HG03558 (cell line): ENCODE measurements at regions not wholly inside any gene's neighbourhood (a gene's known extent, or its start where the extent isn't known, plus 50 kb on each side); places are given as distances from the start of the nearest gene placed in this dataset.
A peak's percentile ranks its signal among the peaks of the same experiment; 100 is the strongest.

ENCODE experiments used
- ATAC-seq: cut with Tn5 transposase; IDR thresholded peaks from one replicate; pipeline ENCODE4 v1.9.1; 2021; ENCODE audit warnings: moderate number of reproducible peaks; ENCODE audit not compliant: unreplicated experiment; ENCODE audit errors: extremely low read depth

DNA sequence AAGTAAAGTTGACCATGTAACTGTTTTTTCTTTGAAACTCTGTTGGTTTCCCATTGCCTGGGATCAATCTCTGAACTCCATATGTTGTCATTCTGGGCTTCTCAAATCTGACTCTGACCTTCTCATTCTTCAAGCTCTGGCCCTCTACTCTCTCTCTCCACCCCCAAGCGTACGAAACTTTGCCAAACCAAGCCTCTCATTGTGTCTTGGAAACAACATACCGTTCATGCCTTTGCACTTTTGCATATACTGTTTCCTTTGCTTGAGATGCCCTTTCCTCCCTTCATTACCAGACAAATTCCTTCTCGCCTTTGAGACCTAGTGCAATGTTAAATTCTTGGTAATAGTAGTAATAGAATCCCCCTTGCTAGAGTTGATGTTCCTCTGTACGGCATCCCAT is 113.7 kb downstream of the OLFM4 start:
- no peak for ATAC-seq

DNA sequence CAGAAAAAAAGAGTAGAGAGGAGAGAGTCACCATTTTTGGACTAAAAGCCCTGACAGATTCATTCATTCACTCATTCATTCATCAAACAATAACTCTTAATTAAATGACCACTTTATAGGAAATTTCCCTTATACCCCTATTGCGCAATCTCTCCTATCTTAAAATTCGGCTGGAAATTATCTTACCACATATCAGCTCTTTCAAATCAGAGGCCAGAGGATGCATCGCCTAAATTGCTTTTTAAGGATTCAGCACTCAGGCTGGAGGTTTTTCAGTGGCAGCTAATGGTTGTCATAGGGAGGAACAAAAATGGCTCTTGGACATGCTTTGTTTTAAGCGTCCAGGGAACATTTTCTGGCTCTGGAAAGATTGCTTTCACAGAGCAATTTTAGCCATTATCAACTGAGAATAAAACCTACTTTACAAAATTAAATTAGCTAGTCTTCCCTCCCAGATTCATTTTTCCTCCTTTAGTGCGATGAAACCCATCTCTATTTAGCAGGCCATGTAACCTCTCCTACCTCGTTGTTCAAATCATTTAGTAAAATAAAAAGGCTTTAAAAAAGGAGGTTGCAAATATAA is 115.2 kb downstream of the OLFM4 start:
- ATAC-seq: no peak

GRCh38 chr13:53144826-53145225 is 116.2 kb downstream of the OLFM4 start:
- no peak for ATAC-seq

DNA sequence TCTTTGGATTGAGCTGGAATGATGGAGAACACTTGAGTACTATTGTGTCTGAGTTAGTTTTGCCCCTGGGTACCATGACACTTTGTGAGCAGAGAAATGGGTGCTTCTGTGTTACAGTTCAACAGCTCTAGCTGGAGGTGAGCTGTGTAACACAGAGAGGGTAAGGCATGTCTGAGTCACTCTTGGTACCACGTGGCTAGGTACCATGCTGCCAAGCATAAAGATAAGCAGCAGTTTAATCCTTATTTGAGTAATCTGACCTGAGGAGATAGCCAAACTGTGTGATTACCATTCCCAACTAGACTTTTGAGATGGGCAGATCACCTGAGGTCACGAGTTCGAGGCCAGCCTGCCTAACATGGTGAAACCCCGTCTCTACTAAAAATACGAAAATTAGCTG is 122.0 kb downstream of the OLFM4 start:
- ATAC-seq: no peak

DNA sequence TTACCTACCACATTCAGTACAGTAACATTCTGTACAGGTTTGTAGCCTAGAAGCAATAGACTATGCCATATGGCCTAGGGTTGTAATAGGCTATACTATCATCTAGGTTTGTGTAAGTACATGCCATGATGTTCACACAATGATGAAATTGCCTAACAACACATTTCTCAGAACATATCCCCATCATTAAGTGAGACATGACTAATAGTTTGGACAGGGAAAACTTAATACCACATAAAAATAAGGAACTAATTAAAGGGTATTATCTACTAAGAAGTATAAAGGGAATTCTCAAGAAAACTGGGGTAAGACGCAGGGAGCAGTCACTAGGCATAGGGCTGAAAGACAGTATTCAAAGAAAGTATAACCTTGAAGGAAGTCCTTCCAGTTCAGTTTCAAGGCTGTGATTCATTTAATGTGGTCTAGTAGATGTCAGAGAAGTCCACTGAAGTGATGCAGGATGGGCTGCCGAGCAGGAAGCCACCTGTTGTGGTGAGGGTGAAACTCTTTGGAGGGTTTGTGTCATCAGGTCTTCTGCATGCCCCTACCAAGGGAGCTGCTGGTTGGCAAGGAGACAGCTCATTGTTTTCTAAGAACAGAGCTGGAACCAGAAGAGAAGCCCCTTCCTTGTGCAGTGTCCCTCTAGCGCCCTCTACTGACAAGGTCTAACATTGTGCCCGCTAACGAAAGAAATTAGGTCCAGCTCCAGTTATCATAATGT is 122.9 kb downstream of the OLFM4 start:
- ATAC-seq: peak; percentile 100

GRCh38 chr13:53152057-53152421 is 123.4 kb downstream of the OLFM4 start:
- ATAC-seq: no peak

GRCh38 chr13:53158201-53158600 is 129.6 kb downstream of the OLFM4 start:
- ATAC-seq: no peak

DNA sequence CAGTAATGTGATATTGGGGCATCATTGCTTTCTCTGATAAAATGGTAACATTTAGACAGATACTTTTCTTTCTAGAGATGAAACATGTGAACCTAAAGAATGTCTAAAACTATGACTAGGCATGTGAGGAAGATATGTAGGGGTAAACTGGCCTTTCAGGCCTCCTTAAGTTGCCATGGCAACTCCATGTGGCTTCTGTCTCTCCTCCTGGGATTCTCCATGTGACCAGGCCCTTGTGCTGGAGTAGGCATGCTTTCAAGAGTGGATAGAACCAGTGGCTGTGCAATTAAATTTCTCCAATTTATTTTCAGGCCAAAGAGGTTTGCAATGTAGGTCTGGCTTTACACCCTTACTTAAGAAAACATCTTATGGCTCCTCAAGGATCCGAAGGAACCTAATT is 130.8 kb downstream of the OLFM4 start:
- no peak for ATAC-seq

DNA sequence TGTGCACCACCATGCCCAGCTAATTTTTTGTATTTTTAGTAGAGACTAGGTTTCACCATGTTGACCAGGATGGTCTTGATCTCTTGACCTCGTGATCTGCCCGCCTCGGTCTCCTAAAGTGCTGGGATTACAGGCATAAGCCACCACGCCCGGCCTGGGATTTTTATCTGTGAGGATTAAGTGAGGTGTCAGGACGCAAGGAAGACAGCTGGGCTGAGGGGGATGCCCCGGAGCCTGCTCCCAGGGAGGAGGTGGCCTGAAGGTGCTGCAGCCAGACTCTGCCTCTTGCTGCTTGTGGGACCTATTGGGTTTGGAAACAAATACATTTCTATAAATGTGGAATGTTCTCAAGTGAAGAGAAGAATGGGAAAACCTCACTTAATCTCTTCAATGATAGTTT is 131.6 kb downstream of the OLFM4 start:
- ATAC-seq: no peak

DNA sequence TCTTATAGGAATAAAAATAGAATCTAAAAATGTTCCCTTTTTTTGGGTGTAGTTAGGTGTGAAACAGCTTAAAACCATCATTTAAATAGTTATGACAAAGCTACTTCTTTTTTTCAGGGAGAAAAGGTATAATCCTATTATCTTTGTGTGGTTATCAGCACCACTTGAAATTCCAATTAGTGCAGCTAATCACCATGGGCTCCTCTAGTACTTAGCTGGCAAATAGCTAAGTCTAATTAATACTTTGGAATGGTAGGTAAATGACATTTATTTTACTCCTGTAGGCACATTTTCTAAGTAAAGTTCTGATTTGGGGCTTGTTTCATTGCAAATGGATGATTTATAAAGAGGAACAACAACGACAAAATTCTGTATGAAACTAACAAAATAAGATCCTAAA is 132.6 kb downstream of the OLFM4 start:
- ATAC-seq: no peak

GRCh38 chr13:53165261-53165660 is 136.6 kb downstream of the OLFM4 start:
- ATAC-seq: no peak

DNA sequence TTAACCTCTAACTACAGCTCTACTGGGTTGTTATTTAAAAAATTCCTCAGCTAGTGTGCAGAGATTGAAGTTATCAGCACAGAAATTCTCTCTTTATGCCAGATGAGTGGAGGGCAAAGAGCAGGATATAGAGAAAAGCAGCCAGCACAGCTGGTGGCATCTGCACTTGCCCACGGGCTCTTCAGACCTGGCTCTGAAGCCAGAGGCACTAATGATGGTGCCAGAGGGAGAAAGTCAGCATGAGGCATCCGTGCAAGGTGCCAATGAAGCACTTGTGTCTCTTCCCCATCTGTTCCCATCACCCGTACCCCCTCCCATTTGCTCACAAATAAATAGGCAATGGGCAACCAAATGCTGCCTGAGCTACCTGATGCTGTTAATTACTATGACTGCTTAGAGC is 138.9 kb downstream of the OLFM4 start:
- ATAC-seq: no peak

- no peak for ATAC-seq
Measured at GRCh38 chr13:53170910-53171309, 142.3 kb downstream of the OLFM4 start.

GRCh38 chr13:53174545-53174944 is 145.9 kb downstream of the OLFM4 start:
- no peak for ATAC-seq

GRCh38 chr13:53180684-53181083 is 152.1 kb downstream of the OLFM4 start:
- ATAC-seq: no peak

- ATAC-seq: no peak
Measured at GRCh38 chr13:53182724-53183123, 154.1 kb downstream of the OLFM4 start.

GRCh38 chr13:53188120-53188519 is 159.5 kb downstream of the OLFM4 start:
- no peak for ATAC-seq

DNA sequence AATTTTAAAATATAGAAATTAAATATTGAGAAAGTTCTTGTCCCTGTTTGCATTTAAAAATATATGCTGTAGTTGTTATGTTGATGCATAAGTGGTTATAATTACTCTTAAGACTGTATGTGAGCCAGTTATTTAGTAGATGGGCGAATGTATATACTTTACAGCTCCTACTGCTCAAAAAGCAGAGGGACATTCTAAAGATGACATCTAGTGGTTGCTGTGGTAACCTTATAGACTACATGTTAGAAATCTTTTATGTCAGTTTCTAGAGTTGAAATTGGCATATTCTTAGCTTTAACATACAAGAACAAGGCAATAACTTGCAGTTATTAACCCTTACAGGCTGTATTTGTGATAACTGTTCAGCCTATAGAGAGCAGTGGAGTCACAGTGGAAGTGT is 160.5 kb downstream of the OLFM4 start:
- ATAC-seq: no peak

DNA sequence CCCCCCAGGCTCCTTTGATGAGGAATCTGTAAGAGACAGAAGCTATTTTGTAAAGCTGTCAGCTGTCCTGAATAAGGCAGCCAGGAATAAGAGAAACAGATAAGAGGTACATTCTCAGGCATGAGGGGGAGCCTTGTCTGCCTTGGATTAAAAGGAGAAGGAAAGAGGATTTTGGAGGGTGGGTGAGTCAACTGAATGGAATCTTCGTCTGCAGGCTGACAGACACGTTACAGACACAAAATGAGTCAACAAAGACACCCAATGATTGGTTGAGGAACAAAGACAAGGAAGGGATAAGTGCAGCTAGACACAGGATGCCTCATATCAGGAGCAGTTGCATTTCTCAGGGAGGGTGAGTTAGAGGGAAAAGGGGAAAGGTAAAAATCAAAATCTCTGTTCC is 162.5 kb downstream of the OLFM4 start:
- ATAC-seq: no peak

GRCh38 chr13:53197424-53197823 is 168.8 kb downstream of the OLFM4 start:
- no peak for ATAC-seq

GRCh38 chr13:53198017-53198416 is 169.4 kb downstream of the OLFM4 start:
- no peak for ATAC-seq

DNA sequence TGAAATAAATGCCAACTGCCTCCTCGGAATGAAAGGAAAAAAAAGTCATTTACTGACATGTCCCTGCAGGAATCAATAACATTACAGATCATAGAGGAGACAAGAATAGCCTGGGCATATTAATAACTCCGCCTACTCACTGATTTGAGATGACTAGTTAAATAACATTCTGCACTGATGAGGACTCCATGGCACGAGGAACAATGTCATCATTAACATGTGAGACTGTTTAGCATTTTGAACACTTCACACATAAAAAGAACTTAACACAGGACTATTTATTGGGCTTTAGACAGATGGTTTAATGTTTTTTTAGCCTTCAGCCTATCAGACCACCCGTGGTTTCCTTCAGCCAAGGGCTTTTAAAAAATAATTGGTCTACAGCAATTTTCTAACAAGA is 170.1 kb downstream of the OLFM4 start:
- ATAC-seq: no peak
